Activated CD4-positive, alpha-beta T cell treated with anti-CD3 and anti-CD28 coated beads, Interleukin-2, Interleukin-4, amounts not matched to agents 100 ng/mL and 50 ng/mL, durations not matched to agents 16 hours and 8 hours (primary cell): ENCODE measurements at regions not wholly inside any gene's neighbourhood (a gene's known extent, or its start where the extent isn't known, plus 50 kb on each side); places are given as distances from the start of the nearest gene placed in this dataset.
"Not testable (repeated sequence)": the region's sequence is repeated elsewhere in the genome, so short reads cannot be mapped to it uniquely, and the experiment has no call there.

Experiments used
- DNase-seq: peaks from one replicate; pipeline ENCODE4 v3.0.0-alpha.2; 2020; ENCODE audit warnings: low spot score

DNA sequence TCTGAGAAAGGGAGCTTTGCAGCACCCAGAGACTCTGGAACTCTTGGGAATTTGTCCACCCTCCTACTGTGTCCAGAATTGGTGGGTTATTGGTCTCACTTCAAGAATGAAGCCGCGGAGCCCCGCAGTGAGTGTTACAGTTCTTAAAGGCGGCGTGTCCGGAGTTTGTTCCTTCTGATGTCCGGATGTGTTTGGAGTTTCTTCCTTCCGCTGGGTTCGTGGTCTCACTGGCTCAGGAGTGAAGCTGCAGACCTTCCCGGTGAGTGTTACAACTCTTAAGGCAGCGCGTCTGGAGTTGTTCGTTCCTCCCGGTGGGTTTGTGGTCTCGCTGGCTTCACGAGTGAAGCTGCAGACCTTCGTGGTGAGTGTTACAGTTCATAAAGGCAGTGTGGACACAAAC is 824.7 kb downstream of the LRRTM4 start:
- not testable (repeated sequence) for DNase-seq

DNA sequence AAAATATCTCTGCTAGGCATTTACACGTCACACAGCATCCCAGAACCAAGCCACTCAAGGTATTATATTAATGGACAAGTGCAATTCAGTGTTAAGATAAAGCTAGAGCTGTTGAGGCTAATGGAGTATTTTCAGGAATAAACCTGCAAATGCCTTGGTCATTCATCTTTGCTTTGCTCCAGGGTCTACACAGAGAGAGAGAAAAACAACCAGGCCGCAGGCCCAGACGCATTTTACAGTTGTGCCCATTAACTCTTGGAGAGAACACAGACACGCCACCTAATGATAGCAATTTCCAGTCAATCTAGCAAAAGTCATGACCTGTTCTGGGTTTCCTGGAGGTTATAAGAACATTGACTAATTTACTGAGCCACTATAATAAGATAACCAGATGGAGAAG is 829.3 kb downstream of the LRRTM4 start:
- no peak for DNase-seq

DNA sequence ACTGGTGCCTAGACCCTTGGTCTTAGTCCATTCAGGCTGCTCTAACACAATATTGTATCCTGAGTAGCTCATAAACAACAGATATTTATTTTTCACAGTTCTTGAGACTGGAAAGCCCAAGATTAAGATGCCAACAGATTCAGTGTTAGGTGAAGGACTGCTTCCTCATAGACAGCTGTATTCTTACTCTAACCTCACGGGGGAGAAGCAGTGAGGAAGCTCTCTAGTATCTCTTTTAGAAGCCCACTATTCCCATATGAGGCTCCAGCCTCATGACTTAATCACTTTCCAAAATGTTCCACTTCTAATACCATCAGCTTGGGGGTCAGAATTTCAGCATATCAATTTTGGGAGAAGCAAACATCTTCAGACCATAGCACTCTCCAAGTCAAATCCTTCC is 833.4 kb downstream of the LRRTM4 start:
- no peak for DNase-seq

GRCh38 chr2:76687923-76688322 is 834.3 kb downstream of the LRRTM4 start:
- DNase-seq = no peak

DNA sequence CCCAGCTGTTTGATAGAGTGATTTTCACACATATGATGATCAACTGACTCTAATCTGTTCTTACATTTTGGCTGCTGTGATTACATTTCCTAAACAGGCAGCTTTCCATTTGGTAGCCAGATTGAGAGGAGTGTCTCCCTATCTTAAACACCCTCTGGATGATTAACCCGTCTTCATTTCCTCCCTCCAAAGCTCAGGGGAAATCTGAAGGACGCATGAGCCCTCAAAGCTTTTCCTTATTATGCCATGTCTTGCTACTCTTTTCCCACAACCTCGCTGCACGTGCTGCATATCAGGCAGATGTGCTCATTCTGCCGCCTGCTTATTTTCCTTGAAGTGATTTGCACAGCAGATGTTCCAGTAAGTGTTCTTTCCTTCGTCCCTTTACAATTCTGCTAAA is 837.4 kb downstream of the LRRTM4 start:
- DNase-seq = no peak

DNA sequence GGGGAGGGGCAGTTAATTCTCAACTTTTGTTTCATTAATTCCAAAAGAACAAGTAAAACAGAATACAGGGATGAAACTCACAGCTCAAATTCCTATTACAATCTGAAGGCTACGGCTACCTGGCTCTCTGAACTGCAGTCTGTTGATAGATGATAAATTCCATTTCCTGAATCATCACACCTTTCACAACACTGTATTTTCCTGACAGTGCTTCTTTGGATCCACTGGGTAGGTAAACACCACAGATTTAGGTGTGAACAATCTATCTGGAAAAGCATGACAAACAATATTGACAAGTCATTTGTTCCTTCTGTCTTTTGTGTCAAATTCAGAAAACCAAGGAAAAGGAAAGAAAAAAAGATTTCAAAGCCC is 843.2 kb downstream of the LRRTM4 start:
- no peak for DNase-seq

DNA sequence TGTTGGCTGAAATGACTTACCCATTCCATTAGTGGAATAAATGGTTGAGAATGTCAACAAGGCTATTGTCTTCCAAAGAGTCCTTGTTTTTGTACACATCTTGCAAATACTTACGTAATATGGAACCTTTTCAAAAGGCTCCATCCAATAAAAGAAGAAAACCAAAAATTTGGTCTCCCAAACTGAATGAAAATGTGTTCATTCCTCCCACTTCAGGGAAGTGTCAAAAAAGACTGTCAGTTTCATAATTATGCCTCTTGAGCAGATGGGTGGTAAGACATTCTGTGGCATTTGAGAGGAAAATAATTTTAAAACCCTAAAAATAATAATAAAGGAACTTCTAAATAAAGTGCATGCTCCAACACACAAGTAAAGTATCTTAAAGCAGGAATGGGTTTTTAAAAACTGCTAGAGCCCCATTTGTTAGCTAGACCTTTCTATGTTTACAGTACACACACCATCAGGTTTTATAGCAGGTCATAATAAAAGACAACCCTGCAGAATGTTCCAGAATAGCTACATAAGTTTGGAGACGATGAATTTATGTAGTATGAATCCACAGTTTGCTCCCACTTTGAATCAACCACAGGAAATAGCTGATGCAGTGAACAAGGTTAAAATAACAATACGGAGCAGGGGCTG is 843.7 kb downstream of the LRRTM4 start:
- no peak for DNase-seq

- DNase-seq = no peak
Measured at GRCh38 chr2:76675212-76675611, 847.0 kb downstream of the LRRTM4 start.

GRCh38 chr2:76672798-76673197 is 849.4 kb downstream of the LRRTM4 start:
- DNase-seq = no peak

- no peak for DNase-seq
Measured at GRCh38 chr2:76669966-76670465, 852.2 kb downstream of the LRRTM4 start.

GRCh38 chr2:76668279-76668678 is 853.9 kb downstream of the LRRTM4 start:
- DNase-seq = no peak

GRCh38 chr2:76667821-76668271 is 854.3 kb downstream of the LRRTM4 start:
- no peak for DNase-seq

DNA sequence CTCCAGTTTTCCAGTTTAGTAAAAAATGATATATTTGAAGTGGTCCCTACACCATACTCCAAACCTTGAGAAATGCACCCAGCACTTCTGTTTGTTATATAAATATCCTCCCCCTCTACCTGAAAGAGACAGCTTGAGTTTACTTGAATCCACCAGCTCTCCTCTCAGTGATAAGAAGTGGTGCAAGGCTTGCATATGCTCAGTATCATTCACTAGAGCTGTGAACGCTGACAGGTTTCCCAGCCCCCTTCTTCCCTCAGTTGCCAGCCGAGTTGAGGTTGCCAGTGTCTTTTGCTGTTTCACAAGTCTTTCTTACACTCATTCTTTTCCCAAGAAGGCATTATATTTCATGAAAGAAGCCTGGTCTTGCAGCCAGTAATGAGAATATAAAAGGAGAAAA is 880.0 kb downstream of the LRRTM4 start:
- no peak for DNase-seq

- DNase-seq = no peak
Measured at GRCh38 chr2:76641506-76641905, 880.7 kb downstream of the LRRTM4 start.

DNA sequence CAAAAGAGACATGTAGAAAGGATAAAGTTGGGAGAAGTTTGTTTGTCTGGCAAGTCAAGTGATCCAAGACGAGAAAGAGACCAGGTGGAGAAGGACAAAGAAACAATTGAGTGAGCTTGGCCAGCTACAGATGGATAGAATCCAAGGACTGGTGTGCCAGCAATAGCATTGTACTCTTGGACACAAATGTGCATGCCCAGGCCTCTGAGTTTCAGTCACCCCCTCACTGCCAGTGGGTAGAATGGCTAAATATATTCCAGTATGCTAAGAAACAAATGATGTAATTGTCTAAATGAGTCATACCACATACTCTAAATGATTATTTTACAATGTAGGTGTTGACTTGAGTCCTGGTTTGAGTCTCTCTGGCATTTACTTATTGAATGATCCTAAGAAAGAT is 881.3 kb downstream of the LRRTM4 start:
- DNase-seq = no peak

- DNase-seq = no peak
Measured at GRCh38 chr2:76639171-76639680, 883.0 kb downstream of the LRRTM4 start.

GRCh38 chr2:76633276-76633921 is 888.8 kb downstream of the LRRTM4 start:
- no peak for DNase-seq

- DNase-seq = no peak
Measured at GRCh38 chr2:76625101-76625500, 897.1 kb downstream of the LRRTM4 start.

GRCh38 chr2:76613330-76613729 is 902.6 kb upstream of the GCFC2 start:
- no peak for DNase-seq

- DNase-seq = no peak
Measured at GRCh38 chr2:76612764-76613163, 902.0 kb upstream of the GCFC2 start.

- no peak for DNase-seq
Measured at GRCh38 chr2:76610451-76610850, 899.7 kb upstream of the GCFC2 start.

GRCh38 chr2:76599732-76600368 is 889.1 kb upstream of the GCFC2 start:
- DNase-seq = peak; percentile 61

GRCh38 chr2:76584474-76584873 is 873.8 kb upstream of the GCFC2 start:
- DNase-seq = no peak
